ENCODE measurements at regions not wholly inside any gene's neighbourhood (a gene's known extent, or its start where the extent isn't known, plus 50 kb on each side); places are given as distances from the start of the nearest gene placed in this dataset.

GRCh38 chrX:69094977-69095669, 70.1 kb downstream of the PJA1 start:
- TF ChIP-seq KLF16 (tag by site-specific recombination; IDR thresholded peaks at IDR 0.05) (no peak), CTCF (tag by site-specific recombination; IDR thresholded peaks at IDR 0.05) (no peak)

Data from HEK293 (cell line).